B cell (primary cell): ENCODE measurements at regions not wholly inside any gene's neighbourhood (a gene's known extent, or its start where the extent isn't known, plus 50 kb on each side); places are given as distances from the start of the nearest gene placed in this dataset.

Source experiments
- ATAC-seq: fragments of 200-7000 bp; cut with Tn5 transposase; one replicate; pipeline ENCODE4 v1.10.0; 2021; ENCODE audit warnings: low read depth, mild to moderate bottlenecking, moderate number of reproducible peaks, moderate library complexity
- CTCF ChIA-PET: fragments of 350-600 bp; sonication (Branson Sonifier 250); formaldehyde crosslinking; loops from one replicate; lab custom pipeline; 2021; ENCODE audit warnings: antibody characterized with exemption, inconsistent platforms; lab: Charles Lee
- POLR2A ChIA-PET: fragments of 350-600 bp; sonication (Branson Sonifier 250); formaldehyde crosslinking; loops from one replicate; lab custom pipeline; 2021; ENCODE audit warnings: antibody characterized with exemption; lab: Charles Lee
- DNase-seq: peaks from one replicate; pipeline ENCODE4 v3.0.0; 2013
- H2AFZ ChIP-seq: 2 replicates; pipeline ENCODE4 v1.6.1; 2012; ENCODE audit warnings: mild to moderate bottlenecking, low read depth, low read length; ENCODE audit not compliant: insufficient read depth, poor library complexity, severe bottlenecking
- H3K27ac ChIP-seq, 2 donors: 1 replicate in 1 of 2; 2 replicates in 1 of 2; pipeline ENCODE4 v1.5.1; 2012 to 2013; ENCODE audit warnings: low read length in 2 of 2, mild to moderate bottlenecking in 2 of 2, moderate library complexity in 1 of 2
- H3K27me3 ChIP-seq, 4 experiments: fragments of 200-600 bp in 1 of 4; sonication (generic) in 1 of 4; replicated peaks in 1 of 4; 1 replicate in 2 of 4; 2 replicates in 2 of 4; pipeline versions ENCODE4 v1.6.1 to v1.7.0; 2013 to 2016; ENCODE audit warnings: low read length in 3 of 4, mild to moderate bottlenecking in 2 of 4, mixed read lengths in 1 of 4, moderate library complexity in 1 of 4; ENCODE audit not compliant: insufficient read depth in 4 of 4, control insufficient read depth in 3 of 4; ENCODE audit errors: control extremely low read depth in 1 of 4
- H3K36me3 ChIP-seq, 2 experiments: replicated peaks in 1 of 2; 1 replicate in 1 of 2; 2 replicates in 1 of 2; pipeline versions ENCODE4 v1.6.1 to v1.7.1; 2013; ENCODE audit warnings: low read length in 1 of 2; ENCODE audit not compliant: insufficient read depth in 2 of 2, control insufficient read depth in 1 of 2; ENCODE audit errors: control extremely low read depth in 1 of 2, extremely low read depth in 1 of 2
- H3K4me1 ChIP-seq, 2 donors: fragments of 200-600 bp in 1 of 2; sonication (generic) in 1 of 2; 1 replicate in 1 of 2; 2 replicates in 1 of 2; pipeline versions ENCODE4 v1.5.1 to v1.6.1; 2013 to 2017; ENCODE audit warnings: low read length in 2 of 2; ENCODE audit not compliant: control insufficient read depth in 2 of 2, insufficient read depth in 2 of 2
- H3K4me2 ChIP-seq: replicated peaks from 2 replicates; pipeline ENCODE3; 2012; ENCODE audit warnings: mild to moderate bottlenecking, low read depth, low read length; ENCODE audit not compliant: poor library complexity, severe bottlenecking
- H3K4me3 ChIP-seq, 5 experiments: fragments of 200-600 bp in 1 of 5; sonication (generic) in 1 of 5; 1 replicate in 3 of 5; 2 replicates in 2 of 5; pipeline versions ENCODE4 v1.5.1 to v1.7.0; 2011 to 2016; ENCODE audit warnings: low read length in 4 of 5, mild to moderate bottlenecking in 4 of 5, low read depth in 2 of 5, control low read depth in 1 of 5, moderate library complexity in 1 of 5; ENCODE audit not compliant: insufficient read depth in 1 of 5; ENCODE audit errors: control extremely low read depth in 1 of 5, extremely low read depth in 1 of 5
- H3K79me2 ChIP-seq: fragments of 200-600 bp; sonication (generic); one replicate; pipeline ENCODE4 v1.6.0; 2016; ENCODE audit warnings: low read length; ENCODE audit not compliant: control insufficient read depth, insufficient read depth
- H3K9ac ChIP-seq: fragments of 200-600 bp; sonication (generic); 2 replicates; pipeline ENCODE4 v1.6.1; 2017; ENCODE audit warnings: mild to moderate bottlenecking, low read length, moderate library complexity
- H3K9me3 ChIP-seq, 3 donors: one replicate each; pipeline versions ENCODE4 v1.6.1 to v1.7.1; 2013; ENCODE audit warnings: low read length in 2 of 3; ENCODE audit not compliant: control insufficient read depth in 2 of 3, insufficient read depth in 1 of 3; ENCODE audit errors: control extremely low read depth in 1 of 3
- H4K20me1 ChIP-seq: 2 replicates; pipeline ENCODE4 v1.6.0; 2012; ENCODE audit warnings: mild to moderate bottlenecking, low read length; ENCODE audit not compliant: insufficient read depth, control insufficient read depth, poor library complexity, severe bottlenecking
- H3K27ac Mint-ChIP-seq: one replicate; pipeline ENCODE4 v1.8.0; 2021; ENCODE audit warnings: mixed read lengths
- H3K27me3 Mint-ChIP-seq: one replicate; pipeline ENCODE4 v1.8.0; 2021; ENCODE audit warnings: mixed read lengths
- H3K4me1 Mint-ChIP-seq: one replicate; pipeline ENCODE4 v1.8.0; 2021; ENCODE audit warnings: mixed read lengths
- H3K4me3 Mint-ChIP-seq: one replicate; pipeline ENCODE4 v1.8.0; 2021; ENCODE audit warnings: mixed read lengths
- H3K9me3 Mint-ChIP-seq: one replicate; pipeline ENCODE4 v1.8.0; 2022; ENCODE audit warnings: mixed read lengths; ENCODE audit not compliant: insufficient read depth
- CTCF ChIP-seq: fragments of 200-600 bp; IDR thresholded peaks from one replicate; pipeline ENCODE4 v1.8.0; 2022; ENCODE audit warnings: antibody characterized with exemption, mild to moderate bottlenecking
- EZH2 ChIP-seq: IDR thresholded peaks from 2 replicates; pipeline ENCODE4 v1.6.1; 2012; ENCODE audit warnings: borderline replicate concordance, low read depth, mild to moderate bottlenecking, moderate library complexity, low read length; ENCODE audit not compliant: insufficient read depth, poor library complexity, severe bottlenecking
- WGBS: methylation state at CpG from one replicate; pipeline ENCODE4 v1.1.5; 2013; ENCODE audit warnings: missing lambda C conversion rate; ENCODE audit not compliant: insufficient coverage; 5-methylcytosine and 5-hydroxymethylcytosine counted together
- intact Hi-C: fragments of 100-400 bp; cut with micrococcal nuclease; formaldehyde crosslinking; loops from one replicate; pipeline ENCODE4 v1.10.0; 2022

GRCh38 chr9:129504404-129504803 lies 116.5 kb downstream of the C9orf50 start:
- DNase-seq, result no peak

DNA sequence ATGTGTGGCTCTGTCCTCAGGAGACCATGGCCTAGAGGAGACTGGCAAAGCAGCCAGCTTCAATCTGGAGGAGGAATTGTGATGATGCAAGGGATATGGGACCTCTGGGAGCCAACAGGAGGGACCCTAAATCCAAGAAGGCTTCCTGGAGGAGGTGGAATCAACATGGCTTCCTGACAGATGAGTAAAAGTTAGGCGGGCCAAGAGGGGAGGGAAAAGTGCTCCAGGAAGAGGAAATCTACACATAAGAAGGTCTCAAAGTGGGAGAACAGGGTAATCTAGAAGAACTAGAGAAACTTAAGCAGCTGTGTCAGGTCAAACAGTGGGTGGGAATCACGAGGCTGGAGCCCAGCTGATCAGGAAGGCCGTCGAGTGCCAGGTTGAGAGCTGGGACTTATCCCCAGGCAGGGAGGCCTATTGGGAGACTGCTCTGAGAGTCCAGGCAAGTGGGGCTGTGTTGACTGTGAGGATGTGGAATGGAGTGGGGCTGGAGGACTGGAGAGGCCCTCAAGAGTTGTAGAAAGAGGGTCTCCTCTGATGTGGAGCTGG lies 119.1 kb downstream of the C9orf50 start:
- Histone ChIP-seq H3K27me3 (peaks cover 0 to 2% (median 0%) of the 10 kb centered on the region in 4 experiments), H3K36me3 (no peaks in the 10 kb centered on the region), H3K9me3 (no peaks in the 10 kb centered on the region), H3K9ac (no peak overlapping the region), H2AFZ (no peak overlapping the region), H3K4me1 (peaks cover 2% of the 10 kb centered on the region in 2 donors), H3K27ac (no peak overlapping the region), H3K4me3 (no peak overlapping the region), H3K4me2 (no peak overlapping the region), H4K20me1 (no peaks in the 10 kb centered on the region), H3K79me2 (no peaks in the 10 kb centered on the region)
- peak overlapping the region; percentile 41 for H3K27ac Mint-ChIP-seq
- H3K4me3 Mint-ChIP-seq, result no peak overlapping the region
- H3K9me3 Mint-ChIP-seq, result no peaks in the 10 kb centered on the region
- ChIA-PET POLR2A (no interaction called here), CTCF (no interaction called here)
- intact Hi-C loops, result no loop called here
- WGBS, result 84% methylated on average over 4 of the region's 4 CpGs
- ATAC-seq (no peak), DNase-seq (no peak)
- H3K27me3 Mint-ChIP-seq, result no peaks in the 10 kb centered on the region
- TF ChIP-seq CTCF (no peak), EZH2 (no peak)
- H3K4me1 Mint-ChIP-seq, result peaks cover 2% of the 10 kb centered on the region

More at GRCh38 chr9:129504404-129504803, 116.5 kb downstream of the C9orf50 start:
- 100% methylated on average over 1 of the region's 1 CpG for WGBS
- ChIA-PET POLR2A (no interaction called here), CTCF (no interaction called here)
- H3K27ac Mint-ChIP-seq, result no peak overlapping the region
- no peak overlapping the region for H3K27ac ChIP-seq
- H3K4me2 ChIP-seq, result no peak overlapping the region
- H3K4me1 Mint-ChIP-seq, result peaks cover 2% of the 10 kb centered on the region
- intact Hi-C loops, result no loop called here
- H3K27me3 ChIP-seq, result no peaks in the 10 kb centered on the region
- no peaks in the 10 kb centered on the region for H3K4me1 ChIP-seq
- no peak for ATAC-seq
- peaks cover 3% of the 10 kb centered on the region for H3K27me3 Mint-ChIP-seq
- no peak overlapping the region for H3K4me3 Mint-ChIP-seq
- no peaks in the 10 kb centered on the region for H3K79me2 ChIP-seq
- H3K36me3 ChIP-seq, result no peaks in the 10 kb centered on the region
- no peaks in the 10 kb centered on the region for H4K20me1 ChIP-seq
- H3K9me3 ChIP-seq, result no peaks in the 10 kb centered on the region
- no peak overlapping the region for H3K9ac ChIP-seq
- no peaks in the 10 kb centered on the region for H3K9me3 Mint-ChIP-seq
- no peak overlapping the region for H2AFZ ChIP-seq
- no peak overlapping the region for H3K4me3 ChIP-seq
- TF ChIP-seq CTCF (no peak), EZH2 (no peak)
